ENCODE measurements at regions not wholly inside any gene's neighbourhood (a gene's known extent, or its start where the extent isn't known, plus 50 kb on each side); places are given as distances from the start of the nearest gene placed in this dataset.

DNA sequence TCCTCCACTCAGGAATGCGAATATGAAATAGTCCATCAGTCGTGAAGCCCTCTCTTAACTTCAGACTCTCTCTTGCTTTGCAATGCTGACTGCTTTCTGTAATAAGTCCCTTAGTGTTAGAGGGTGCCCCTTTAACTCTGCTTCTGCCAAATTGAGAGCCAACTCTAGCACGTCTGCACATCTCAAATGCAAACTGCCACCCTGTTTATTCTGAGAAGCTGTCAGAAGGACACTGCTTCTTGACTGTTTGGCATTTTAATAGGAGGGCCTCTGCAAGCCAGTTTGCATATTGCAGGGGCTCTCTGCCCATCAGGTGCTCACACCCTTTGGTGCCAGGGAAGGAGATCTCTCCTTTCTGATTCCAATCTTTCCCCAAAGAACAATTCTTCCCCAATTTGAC lies 589.8 kb upstream of the CDH4 start:
- no peak for DNase-seq (ENCODE audit: low read depth in 4 of 4, low spot score in 1 of 4)

DNA sequence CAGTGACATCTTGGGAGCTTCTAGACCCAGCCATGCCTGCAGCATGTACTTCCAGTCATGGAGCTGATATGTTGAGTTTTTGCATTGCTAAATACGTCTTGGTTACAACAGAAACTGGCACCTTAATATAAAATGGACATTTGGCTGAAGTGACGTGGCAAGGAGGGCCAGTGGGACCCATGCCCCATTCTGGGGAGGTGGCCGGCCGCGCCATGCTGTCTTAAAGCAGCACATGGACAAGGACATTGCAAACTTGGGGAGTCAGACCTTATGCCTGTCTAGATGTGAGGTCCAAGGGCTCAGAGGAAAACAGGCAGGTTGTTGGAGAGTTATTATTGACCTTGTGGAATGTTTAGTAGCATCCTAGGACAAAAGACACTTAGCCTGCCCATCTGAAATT lies 588.0 kb upstream of the CDH4 start:
- no peak for DNase-seq (ENCODE audit: low read depth in 4 of 4, low spot score in 1 of 4)

DNA sequence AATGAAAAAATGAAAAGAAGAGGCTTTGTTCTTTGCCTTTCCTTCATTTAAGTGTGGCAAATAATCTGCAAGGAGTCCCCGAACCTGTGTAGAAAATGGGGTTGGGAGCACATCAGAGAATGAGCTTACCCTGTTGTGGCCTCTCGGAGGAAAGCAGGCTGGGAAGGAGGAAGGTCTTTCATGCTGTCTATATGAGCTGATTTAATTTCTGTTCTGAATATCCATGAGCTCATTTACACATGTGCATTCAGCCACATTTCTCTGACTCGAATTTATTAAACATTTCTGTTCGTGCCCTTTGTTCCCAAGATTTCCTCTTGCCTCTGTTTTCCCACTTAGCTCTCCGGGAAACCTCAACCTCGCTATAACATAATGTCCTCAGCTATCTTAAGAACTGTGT lies 584.4 kb upstream of the CDH4 start:
- no peak for DNase-seq (ENCODE audit: low read depth in 4 of 4, low spot score in 1 of 4)

DNA sequence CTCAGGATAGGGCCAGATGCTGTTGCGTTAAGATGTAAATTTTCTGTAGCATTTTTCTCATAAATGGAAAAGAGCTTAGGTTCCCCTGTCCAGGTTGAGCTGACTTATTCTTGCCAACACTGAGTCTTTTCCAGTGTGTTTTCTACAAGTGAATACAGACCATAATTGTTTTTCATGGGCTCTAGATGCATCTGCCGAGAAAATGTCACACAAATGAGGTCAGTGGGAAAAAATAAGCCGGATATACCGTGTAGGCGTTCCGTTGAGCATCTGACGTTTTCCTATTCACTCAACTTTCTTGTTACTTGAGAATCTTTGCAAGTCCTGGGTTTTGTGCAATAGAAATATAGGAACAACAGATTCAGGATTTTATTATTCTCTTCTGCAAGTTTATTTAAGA lies 582.9 kb upstream of the CDH4 start:
- DNase-seq (ENCODE audit: low read depth in 4 of 4, low spot score in 1 of 4): no peak

DNA sequence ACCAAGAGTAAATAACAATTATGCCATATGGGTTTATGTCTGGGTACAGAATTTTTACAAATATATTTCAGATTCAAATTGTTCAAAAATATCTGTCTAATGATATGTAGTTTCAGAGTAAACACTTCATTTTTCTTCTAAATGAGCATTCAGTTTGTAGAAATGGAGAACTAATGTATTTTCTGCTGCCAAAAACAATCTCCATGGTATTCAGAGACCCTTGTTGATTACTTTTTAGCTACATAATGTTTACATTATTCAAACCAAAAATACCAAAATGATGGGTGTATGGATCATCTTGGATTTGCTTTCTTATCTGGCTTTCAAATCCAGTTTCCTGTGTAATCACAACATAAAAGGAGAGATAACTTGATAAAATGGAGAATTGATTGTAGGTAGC lies 576.0 kb upstream of the CDH4 start:
- no peak for DNase-seq (ENCODE audit: low read depth in 4 of 4, low spot score in 1 of 4)

DNA sequence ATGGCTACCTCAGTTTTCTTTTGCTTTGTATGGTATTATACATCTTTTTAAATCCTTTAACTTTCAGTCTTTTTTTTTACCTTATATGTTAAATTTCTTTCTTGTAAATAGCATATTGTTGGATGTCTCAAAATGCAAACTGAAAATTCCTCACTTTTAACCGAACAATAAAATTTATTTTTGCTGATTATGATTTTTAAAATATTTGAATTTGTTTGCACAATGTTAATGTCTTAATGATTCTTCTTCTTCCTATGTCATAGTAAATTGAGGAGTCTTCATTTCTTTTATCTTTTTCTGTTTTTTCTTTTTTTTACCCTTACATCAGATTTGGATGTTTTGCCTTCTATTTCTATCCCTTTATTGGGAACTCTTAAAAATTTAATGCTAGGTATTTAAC lies 574.2 kb upstream of the CDH4 start:
- no peak for DNase-seq (ENCODE audit: low read depth in 4 of 4, low spot score in 1 of 4)

DNA sequence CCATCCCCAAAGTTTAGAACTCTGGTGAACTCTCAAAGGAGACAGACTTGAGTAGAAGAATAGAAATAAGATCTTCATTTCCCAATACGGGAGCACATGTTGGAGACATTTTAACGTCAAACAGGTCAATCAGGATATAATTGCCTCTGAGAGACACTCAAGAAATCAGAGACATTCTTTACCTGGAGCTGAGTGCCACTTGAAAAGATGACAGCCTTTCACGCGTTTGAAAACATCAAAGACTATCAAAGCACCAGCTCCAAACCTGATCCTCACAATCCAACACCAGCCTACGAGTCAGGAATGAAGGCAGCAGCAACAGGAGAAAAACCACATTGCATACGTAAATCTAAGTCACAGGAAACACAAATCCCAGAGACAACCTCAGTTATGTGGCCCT lies 571.5 kb upstream of the CDH4 start:
- DNase-seq (ENCODE audit: low read depth in 4 of 4, low spot score in 1 of 4): no peak

DNA sequence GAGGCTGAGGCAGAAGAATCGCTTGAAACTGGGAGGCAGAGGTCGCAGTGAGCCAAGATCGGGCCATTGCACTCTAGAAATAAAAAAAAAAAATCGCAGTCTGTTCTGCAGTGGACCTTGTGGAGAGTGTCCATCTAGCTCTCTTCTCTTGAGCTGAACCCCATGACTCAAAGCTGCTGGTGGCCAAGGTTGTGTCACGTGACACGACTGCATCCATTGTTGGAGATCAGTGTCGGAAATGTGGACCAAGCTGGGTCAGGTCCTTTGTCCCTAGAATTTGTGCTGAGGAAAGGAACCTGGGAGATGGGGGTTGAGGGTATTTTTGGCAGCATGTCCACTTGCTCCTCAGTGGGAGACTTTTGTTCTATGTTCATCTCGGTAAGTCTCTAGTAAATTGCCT lies 564.8 kb upstream of the CDH4 start:
- no peak for DNase-seq (ENCODE audit: low read depth in 4 of 4, low spot score in 1 of 4)

DNA sequence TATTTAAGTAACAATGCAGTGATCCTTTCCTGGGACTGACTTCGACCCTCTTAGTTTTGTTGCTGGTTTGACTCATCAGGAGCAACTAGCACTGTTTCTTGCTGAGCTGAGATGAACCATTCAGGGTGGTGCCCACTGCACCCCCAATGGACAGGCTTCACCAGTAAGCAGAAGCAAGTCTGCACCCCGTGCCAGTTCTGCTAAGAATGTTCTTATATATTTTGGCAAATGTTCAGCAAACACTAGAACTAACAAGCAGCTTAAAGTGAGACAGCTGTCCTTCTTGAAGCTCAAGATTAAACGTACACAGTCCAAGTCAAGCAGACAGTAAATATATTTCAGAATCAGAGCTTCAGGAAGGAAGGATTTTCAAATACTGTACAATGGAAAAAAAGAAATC lies 561.3 kb upstream of the CDH4 start:
- no peak for DNase-seq (ENCODE audit: low read depth in 4 of 4, low spot score in 1 of 4)

DNA sequence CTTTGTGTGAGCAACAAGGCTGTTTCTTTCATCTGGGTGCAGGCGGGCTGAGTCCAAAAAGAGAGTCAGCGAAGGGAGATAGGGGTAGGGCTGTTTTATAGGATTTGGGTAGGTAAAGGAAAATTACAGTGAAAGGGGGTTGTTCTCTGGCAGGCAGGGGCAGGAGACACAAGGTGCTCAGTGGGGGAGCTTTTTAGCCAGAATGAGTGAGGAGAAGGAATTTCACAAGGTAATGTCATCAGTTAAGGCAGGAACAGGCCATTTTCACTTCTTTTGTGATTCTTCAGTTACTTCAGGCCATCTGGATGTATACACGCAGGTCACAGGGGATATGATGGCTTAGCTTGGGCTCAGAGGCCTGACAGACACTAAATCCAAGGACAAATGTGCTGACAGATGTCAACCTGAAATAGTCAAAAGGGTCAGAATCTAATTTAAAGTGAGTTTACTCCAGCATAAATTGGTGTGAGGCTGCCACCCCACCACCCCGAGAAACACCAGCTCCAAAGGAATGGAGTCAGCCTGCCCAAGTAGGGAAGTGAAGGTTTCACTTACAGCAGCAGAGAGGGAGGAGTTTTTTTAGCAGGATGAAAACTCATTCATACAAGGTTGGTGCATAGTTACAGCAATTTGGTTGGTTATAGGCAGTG lies 560.0 kb upstream of the CDH4 start:
- DNase-seq (ENCODE audit: low read depth in 4 of 4, low spot score in 1 of 4): no peak

DNA sequence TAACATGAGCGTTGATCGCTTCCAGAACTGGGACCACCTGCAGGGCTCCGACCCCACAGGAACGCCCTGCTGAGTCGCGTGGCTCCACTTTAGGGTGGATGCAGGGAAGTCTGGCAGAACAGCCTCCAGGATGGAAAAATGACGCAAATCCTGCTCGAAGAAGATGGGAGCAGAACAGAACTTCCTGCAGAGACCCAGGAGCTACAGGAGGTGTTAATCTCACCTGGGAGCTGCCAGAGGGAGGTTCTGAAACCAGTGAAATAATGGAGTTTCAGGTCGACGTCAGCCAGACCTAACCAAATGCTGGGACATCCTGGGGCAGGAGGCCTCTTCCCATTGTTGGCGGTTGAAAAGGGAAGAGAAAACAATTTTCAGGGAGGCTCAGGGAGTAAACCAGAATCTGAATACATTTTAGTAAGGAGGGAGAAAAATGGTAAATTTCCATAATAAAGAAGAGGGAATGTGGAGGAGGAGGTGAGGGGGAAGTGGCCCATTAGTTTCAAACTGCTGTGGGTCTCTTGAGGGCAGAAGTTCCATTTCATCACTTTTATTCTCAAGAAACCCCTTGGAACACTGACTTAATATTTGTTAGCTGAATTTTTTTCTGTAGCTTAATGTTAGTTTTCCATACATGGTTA lies 558.4 kb upstream of the CDH4 start:
- DNase-seq (ENCODE audit: low read depth in 4 of 4, low spot score in 1 of 4): no peak

DNA sequence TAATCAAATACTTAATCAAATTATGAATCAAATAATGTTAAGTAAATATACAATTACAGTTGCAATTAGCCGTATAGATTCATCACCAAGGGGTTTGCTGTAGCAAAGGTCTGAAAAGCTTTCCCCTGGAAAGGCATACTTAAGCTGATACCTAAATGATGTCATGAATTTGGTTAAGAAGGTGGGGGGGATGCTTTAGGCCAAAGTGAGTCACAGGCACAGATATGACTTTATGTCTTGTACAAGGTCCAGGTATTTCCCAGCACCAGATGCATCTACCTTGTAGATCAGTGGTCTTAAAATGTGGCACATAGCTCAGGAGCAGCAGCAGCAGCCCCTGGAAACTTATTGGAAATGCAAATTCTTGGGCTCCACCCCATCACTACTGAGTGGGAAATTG lies 557.3 kb upstream of the CDH4 start:
- DNase-seq (ENCODE audit: low read depth in 4 of 4, low spot score in 1 of 4): no peak

DNA sequence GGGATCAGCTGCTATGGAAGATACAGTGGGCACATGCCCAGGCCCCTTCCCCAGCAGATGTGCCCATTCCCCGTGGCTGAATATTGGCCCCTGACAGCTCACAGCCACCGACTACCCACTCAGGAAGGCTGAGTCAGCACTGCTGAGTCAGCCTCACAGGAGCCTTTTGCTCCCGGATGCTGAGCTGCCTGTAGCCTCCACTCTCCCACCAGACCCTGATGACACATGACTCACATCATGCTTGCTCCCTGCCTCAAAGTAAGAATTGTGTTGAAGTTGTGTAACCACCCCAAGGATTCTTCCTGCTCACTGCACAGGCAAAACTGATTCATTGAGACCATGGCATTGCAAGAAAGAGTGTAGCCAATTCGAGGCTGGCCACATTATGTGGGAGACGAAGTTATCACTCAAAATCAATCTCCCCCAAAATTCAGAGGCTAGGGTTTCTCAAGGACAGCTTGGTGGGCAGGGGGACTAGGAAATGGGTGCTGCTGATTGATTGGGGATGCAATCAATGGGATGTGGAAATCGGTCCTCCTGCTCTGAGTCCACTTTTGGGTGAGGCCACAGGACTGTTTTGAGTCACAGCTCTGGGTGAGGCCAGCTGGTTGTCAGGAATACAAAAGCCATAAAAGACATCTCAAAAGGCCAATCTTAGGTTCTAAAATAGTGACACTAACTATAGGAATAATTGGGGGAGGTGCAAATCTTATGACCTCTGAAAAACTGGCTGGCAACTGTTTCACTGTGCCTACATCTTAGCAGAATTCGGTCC lies 556.6 kb upstream of the CDH4 start:
- peak in 1 of 4 experiments; percentile 16 for DNase-seq (ENCODE audit: low read depth in 4 of 4, low spot score in 1 of 4)

DNA sequence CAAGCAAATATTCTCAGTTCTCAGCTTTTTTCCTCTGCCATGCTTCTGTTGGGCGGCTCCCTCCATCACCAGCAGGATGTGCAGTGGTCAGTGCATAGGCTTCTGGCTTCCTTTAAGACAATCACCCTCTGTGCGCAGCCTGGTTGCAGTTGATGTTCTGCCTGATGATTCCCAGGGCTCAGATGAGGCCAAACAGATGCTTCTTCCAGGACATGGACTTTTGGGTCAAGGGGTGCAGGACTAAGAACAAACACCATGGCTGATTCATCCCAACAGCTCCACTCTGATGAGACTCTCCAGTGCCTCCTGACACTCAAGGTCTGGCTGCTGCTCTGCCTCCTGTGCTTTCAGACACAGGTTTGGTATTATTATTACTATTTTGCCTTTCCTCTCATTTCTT lies 554.8 kb upstream of the CDH4 start:
- no peak for DNase-seq (ENCODE audit: low read depth in 4 of 4, low spot score in 1 of 4)

DNA sequence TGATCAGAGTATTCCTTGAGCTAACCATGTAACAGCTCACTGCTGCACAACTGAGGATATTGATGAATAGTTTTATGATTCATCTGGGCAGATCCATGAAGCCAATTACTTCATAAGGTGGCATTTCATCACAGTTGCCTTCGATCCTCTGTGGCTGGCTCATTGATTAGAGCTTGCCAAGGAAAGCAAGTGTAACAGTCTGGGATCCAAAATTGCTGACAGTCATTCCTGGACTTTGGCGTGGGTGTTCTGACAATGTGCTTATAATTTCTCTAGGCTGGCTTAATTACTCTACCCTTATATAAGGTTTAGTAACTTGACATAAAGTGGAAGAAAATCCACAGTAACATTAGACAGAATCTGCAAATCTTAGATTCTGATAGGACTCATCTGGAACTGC lies 551.3 kb upstream of the CDH4 start:
- no peak for DNase-seq (ENCODE audit: low read depth in 4 of 4, low spot score in 1 of 4)

DNA sequence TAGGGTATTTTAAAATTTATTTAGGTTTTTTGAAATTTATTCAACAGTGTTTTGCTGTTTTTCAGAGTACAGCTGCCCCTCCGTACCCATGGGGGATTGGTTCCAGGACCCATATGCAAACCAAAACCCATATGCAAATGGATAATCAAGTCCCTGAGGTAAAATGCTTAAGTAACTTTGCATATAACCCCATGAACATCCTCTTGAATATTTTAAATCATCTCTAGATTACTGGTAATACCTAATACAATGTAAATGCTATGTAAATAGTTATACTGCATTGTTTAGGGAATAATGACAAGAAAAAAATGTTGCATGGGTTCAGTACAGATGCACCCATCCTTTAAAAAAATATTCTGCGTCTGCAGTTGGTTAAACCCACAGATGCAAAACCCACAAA lies 547.9 kb upstream of the CDH4 start:
- no peak for DNase-seq (ENCODE audit: low read depth in 4 of 4, low spot score in 1 of 4)

DNA sequence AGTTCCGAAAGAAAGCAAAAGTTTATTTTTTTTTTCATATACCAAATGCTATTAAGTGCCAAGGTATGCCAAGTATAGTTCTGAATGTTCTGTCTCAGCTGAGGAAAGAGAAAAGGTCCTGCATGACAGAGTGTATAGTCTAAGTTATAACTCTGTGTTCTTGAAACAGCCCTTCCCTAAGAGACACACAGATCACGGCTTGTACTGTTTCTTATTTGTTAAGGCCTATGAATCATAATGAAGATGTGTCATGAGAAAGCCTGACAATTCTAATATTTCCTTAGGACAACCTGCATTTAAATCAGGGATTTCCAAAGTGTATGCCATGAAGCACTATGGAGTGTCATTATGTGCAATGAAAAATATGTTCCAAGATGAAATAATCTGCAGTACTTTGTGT lies 538.7 kb upstream of the CDH4 start:
- no peak for DNase-seq (ENCODE audit: low read depth in 4 of 4, low spot score in 1 of 4)

DNA sequence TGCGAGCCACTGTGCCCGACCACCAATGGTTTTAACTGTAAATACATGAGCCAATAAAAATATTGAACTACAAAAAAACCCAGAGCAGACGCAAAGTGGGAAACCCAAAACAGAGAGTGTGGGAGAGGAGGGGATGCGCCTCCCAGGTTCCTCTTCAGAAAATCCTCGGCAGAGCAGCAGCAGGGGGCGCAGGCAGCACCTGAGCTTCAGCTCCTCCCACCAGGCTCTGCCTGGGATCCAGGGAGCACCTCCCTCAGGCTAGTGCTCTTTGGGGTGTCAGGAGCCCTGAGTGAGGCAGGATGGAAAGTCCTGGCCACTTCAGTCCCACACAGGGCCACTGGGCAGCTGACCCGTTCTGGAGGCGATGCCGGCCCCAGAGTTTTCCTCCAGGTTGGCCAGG lies 536.9 kb upstream of the CDH4 start:
- DNase-seq (ENCODE audit: low read depth in 4 of 4, low spot score in 1 of 4): no peak

DNA sequence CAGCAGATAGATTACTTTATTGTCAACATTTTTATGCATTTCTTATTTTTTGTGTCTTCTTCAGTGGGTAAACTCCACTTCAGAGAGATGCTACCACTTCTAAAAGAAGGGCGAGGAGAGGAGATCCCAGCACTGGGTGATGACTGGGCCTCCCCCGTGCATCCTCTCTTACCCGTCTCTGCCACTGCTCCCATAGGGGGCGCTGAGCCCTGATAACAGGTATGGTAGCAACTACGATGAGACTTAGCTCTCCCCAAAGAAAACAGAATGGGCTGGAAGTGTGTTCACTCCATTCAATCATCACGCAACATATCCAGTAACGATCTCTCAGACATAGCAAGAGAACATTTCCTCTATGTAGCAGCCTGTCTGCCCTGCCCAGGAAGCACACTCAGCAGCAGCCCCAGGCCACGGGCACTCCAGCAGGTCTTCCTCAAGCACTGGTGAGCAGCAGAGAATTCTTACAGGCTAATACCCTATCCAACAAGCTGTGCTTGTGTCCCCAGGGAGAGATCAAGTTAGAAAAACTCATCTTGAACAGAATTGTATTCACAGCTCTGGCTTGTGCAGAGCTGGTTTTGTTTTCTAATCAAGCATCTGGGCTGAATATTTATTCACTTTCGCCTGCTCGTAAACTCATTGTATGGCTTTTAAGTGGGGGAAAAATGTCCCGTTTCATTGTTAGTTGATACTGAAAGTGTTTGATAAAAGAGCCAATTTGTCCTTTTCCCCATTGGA lies 533.1 kb upstream of the CDH4 start:
- no peak for DNase-seq (ENCODE audit: low read depth in 4 of 4, low spot score in 1 of 4)

DNA sequence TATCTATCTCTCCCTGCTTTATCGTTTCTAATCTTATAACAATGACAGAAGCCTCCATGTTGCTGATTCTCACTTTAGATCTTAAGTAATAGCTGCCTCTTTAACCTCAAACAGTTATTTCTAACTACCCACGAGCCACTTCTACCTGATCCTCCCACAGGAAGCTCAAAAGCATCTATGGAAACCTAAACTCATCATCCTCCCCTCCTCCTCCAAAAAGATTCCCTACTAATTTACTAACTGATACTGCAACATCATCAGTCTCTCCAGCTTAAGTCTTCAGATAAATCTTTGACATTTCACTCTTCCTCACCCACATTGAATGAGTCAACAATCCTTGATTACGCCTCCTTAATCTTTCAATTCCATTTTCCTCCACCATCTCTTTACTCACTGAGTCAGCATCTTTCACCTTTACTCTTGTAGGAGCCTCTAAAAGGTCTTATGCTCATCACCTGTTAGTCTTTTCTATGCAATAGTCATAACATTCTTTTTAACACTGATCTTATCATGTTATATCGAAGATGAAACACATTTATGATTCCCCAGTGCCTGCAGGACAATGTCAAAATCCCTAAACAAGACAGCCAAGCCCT lies 526.7 kb upstream of the CDH4 start:
- DNase-seq (ENCODE audit: low read depth in 4 of 4, low spot score in 1 of 4): no peak

DNA sequence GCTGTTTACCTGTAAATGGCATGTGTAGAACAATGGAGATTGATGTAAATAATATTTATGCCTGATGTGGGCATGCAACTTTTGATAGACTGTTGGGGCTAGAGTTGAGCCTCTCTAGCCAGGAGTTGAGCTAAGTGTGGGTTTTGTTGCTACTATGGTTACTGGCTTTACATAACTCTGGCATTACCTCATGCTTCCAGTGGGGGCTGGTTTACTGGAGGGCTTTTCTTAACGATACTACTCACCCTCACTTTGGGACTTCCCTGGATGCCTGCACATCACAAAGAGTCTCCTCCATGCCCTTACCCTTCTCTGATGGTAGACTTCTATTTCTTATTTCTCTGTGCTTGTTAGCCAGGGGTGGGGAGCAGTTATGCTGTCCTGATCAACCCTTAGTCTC lies 524.6 kb upstream of the CDH4 start:
- DNase-seq (ENCODE audit: low read depth in 4 of 4, low spot score in 1 of 4): no peak

DNA sequence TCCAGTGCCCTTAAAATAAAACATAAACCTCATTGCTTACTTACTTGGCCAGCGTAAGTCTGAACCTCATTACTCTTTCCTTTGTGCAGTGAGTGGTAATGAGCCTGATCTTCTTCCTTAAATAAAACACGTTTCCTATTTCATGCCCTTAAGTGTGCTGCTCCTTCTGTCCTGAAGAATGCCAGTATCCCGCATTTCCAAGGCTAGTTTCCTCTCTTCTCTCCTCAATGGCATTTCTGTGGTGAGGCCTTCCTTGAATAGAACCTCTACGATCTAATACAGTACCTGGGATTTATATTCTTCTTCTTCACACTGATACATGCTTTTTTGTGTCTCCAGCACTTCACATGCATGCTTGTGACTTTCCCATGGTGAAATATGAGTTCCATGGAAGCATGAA lies 523.4 kb upstream of the CDH4 start:
- DNase-seq (ENCODE audit: low read depth in 4 of 4, low spot score in 1 of 4): no peak
